ENCODE measurements at regions not wholly inside any gene's neighbourhood (a gene's known extent, or its start where the extent isn't known, plus 50 kb on each side); places are given as distances from the start of the nearest gene placed in this dataset.

GRCh38 chr12:14247166-14247565 lies 118.3 kb upstream of the ATF7IP start:
- CTCF ChIA-PET: no interaction called here
- no peak for DNase-seq (ENCODE audit: low spot score)
- no peak for ATAC-seq
- peaks cover 10% of the 10 kb centered on the region for H3K9me3 Mint-ChIP-seq
- peaks cover 32% of the 10 kb centered on the region for H3K4me1 Mint-ChIP-seq
- H3K36me3 Mint-ChIP-seq: peaks cover 14% of the 10 kb centered on the region
- TF ChIP-seq GRHL2 (CRISPR knock-in tag; IDR thresholded peaks at IDR 0.05; ENCODE audit: insufficient replicate concordance, severe bottlenecking) (no peak), CBFB (CRISPR knock-in tag; IDR thresholded peaks at IDR 0.05; ENCODE audit: low read depth) (no peak), ZNF219 (CRISPR knock-in tag; IDR thresholded peaks at IDR 0.05; ENCODE audit: borderline replicate concordance) (no peak), HMGA2 (CRISPR knock-in tag; IDR thresholded peaks at IDR 0.05) (no peak), TP53 (CRISPR knock-in tag; IDR thresholded peaks at IDR 0.05) (no peak), SMAD4 (CRISPR knock-in tag; IDR thresholded peaks at IDR 0.05) (no peak), ZNF532 (CRISPR knock-in tag; IDR thresholded peaks at IDR 0.05; ENCODE audit: borderline replicate concordance) (no peak), ZBTB21 (CRISPR knock-in tag; IDR thresholded peaks at IDR 0.05; ENCODE audit: borderline replicate concordance) (no peak), ZNF423 (CRISPR knock-in tag; IDR thresholded peaks at IDR 0.05) (no peak), ATF3 (CRISPR knock-in tag; conservative IDR thresholded peaks at IDR 0.05) (no peak), ZNF138 (CRISPR knock-in tag; conservative IDR thresholded peaks at IDR 0.05) (no peak), ZNF671 (CRISPR knock-in tag; IDR thresholded peaks at IDR 0.05) (no peak), ZNF121 (CRISPR knock-in tag; IDR thresholded peaks at IDR 0.05) (no peak), OVOL2 (CRISPR knock-in tag; IDR thresholded peaks at IDR 0.05; ENCODE audit: borderline replicate concordance) (no peak), CREM (CRISPR knock-in tag; IDR thresholded peaks at IDR 0.05) (no peak), ZNF425 (CRISPR knock-in tag; conservative IDR thresholded peaks at IDR 0.05) (no peak)
- TF ChIP-seq, protein P1, sequence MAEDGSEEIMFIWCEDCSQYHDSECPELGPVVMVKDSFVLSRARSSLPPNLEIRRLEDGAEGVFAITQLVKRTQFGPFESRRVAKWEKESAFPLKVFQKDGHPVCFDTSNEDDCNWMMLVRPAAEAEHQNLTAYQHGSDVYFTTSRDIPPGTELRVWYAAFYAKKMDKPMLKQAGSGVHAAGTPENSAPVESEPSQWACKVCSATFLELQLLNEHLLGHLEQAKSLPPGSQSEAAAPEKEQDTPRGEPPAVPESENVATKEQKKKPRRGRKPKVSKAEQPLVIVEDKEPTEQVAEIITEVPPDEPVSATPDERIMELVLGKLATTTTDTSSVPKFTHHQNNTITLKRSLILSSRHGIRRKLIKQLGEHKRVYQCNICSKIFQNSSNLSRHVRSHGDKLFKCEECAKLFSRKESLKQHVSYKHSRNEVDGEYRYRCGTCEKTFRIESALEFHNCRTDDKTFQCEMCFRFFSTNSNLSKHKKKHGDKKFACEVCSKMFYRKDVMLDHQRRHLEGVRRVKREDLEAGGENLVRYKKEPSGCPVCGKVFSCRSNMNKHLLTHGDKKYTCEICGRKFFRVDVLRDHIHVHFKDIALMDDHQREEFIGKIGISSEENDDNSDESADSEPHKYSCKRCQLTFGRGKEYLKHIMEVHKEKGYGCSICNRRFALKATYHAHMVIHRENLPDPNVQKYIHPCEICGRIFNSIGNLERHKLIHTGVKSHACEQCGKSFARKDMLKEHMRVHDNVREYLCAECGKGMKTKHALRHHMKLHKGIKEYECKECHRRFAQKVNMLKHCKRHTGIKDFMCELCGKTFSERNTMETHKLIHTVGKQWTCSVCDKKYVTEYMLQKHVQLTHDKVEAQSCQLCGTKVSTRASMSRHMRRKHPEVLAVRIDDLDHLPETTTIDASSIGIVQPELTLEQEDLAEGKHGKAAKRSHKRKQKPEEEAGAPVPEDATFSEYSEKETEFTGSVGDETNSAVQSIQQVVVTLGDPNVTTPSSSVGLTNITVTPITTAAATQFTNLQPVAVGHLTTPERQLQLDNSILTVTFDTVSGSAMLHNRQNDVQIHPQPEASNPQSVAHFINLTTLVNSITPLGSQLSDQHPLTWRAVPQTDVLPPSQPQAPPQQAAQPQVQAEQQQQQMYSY (CRISPR knock-in tag; IDR thresholded peaks at IDR 0.05): no peak
- TF ChIP-seq, protein P2, sequence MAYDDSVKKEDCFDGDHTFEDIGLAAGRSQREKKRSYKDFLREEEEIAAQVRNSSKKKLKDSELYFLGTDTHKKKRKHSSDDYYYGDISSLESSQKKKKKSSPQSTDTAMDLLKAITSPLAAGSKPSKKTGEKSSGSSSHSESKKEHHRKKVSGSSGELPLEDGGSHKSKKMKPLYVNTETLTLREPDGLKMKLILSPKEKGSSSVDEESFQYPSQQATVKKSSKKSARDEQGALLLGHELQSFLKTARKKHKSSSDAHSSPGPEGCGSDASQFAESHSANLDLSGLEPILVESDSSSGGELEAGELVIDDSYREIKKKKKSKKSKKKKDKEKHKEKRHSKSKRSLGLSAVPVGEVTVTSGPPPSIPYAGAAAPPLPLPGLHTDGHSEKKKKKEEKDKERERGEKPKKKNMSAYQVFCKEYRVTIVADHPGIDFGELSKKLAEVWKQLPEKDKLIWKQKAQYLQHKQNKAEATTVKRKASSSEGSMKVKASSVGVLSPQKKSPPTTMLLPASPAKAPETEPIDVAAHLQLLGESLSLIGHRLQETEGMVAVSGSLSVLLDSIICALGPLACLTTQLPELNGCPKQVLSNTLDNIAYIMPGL (CRISPR knock-in tag; IDR thresholded peaks at IDR 0.05): no peak
- no peaks in the 10 kb centered on the region for H3K27me3 Mint-ChIP-seq (ENCODE audit: low read depth)
- POLR2A ChIA-PET: no interaction called here
- no peak overlapping the region for H3K27ac Mint-ChIP-seq
- no peak overlapping the region for H3K4me3 Mint-ChIP-seq
